PC-3 (cell line): ENCODE measurements at regions not wholly inside any gene's neighbourhood (a gene's known extent, or its start where the extent isn't known, plus 50 kb on each side); places are given as distances from the start of the nearest gene placed in this dataset.

Experiments used
- ATAC-seq: fragments of 200-7000 bp; cut with Tn5 transposase; 2 replicates; pipeline ENCODE4 v1.9.1; 2020; ENCODE audit warnings: mild to moderate bottlenecking, moderate library complexity
- BruUV-seq: library from RNA; stranded (reverse); fragments of 400-500 nt; replicated peaks from 2 replicates; lab custom pipeline; 2021; lab: Mats Ljungman, UMichigan
- CTCF ChIA-PET: fragments of 300-600 bp; sonication (Branson Sonifier 250); formaldehyde crosslinking; loops from one replicate; lab custom pipeline; 2022; ENCODE audit warnings: antibody characterized with exemption; lab: Charles Lee
- POLR2A ChIA-PET: fragments of 300-600 bp; sonication (Branson Sonifier 250); formaldehyde crosslinking; loops from one replicate; lab custom pipeline; 2022; ENCODE audit warnings: antibody characterized with exemption; ENCODE audit not compliant: unreplicated experiment; lab: Charles Lee
- DNase-seq: peaks from one replicate; pipeline ENCODE4 v3.0.0-alpha.2; 2015
- H2AFZ ChIP-seq: fragments of 300-600 bp; sonication (generic); 2 replicates; pipeline ENCODE4 v1.6.0; 2016; ENCODE audit warnings: antibody characterized with exemption, low read length
- H3F3A ChIP-seq: fragments of 300-600 bp; sonication (generic); one replicate; pipeline ENCODE4 v1.6.0; 2017; ENCODE audit warnings: antibody characterized with exemption, low read length, control low read depth, mild to moderate bottlenecking; ENCODE audit not compliant: unreplicated experiment
- H3K27ac ChIP-seq: fragments of 300-600 bp; sonication (generic); 2 replicates; pipeline ENCODE4 v1.5.1; 2016; ENCODE audit warnings: mild to moderate bottlenecking, low read length
- H3K27me3 ChIP-seq: fragments of 300-600 bp; sonication (generic); 2 replicates; pipeline ENCODE4 v1.6.1; 2016; ENCODE audit warnings: low read length, mixed read lengths
- H3K36me3 ChIP-seq: fragments of 300-600 bp; sonication (generic); 2 replicates; pipeline ENCODE4 v1.6.1; 2016; ENCODE audit warnings: low read depth, mixed run types, low read length, mixed read lengths
- H3K4me1 ChIP-seq: fragments of 300-600 bp; sonication (generic); 2 replicates; pipeline ENCODE4 v1.5.1; 2016; ENCODE audit warnings: low read length; ENCODE audit not compliant: insufficient read depth
- H3K4me2 ChIP-seq: fragments of 300-600 bp; sonication (generic); 2 replicates; pipeline ENCODE4 v1.6.0; 2016; ENCODE audit warnings: low read length
- H3K4me3 ChIP-seq: fragments of 300-600 bp; sonication (generic); 2 replicates; pipeline ENCODE4 v1.5.1; 2016; ENCODE audit warnings: mild to moderate bottlenecking, low read length, mixed read lengths
- H3K79me2 ChIP-seq: fragments of 300-600 bp; sonication (generic); 2 replicates; pipeline ENCODE4 v1.6.1; 2017; ENCODE audit warnings: low read length, mixed read lengths
- H3K9ac ChIP-seq: fragments of 300-600 bp; sonication (generic); 2 replicates; pipeline ENCODE4 v1.6.0; 2016; ENCODE audit warnings: mild to moderate bottlenecking, low read length
- H3K9me2 ChIP-seq: fragments of 300-600 bp; sonication (generic); replicated peaks from 2 replicates; pipeline ENCODE4 v1.6.1; 2016; ENCODE audit warnings: mixed run types, low read length, mixed read lengths
- H3K9me3 ChIP-seq: fragments of 300-600 bp; sonication (generic); 2 replicates; pipeline ENCODE4 v1.6.1; 2016; ENCODE audit warnings: low read length, mixed read lengths
- H4K20me1 ChIP-seq: fragments of 300-600 bp; sonication (generic); 2 replicates; pipeline ENCODE4 v1.6.1; 2016; ENCODE audit warnings: low read length, mixed read lengths
- EZH2 ChIP-seq: fragments of 300-600 bp; sonication (generic); IDR thresholded peaks from one replicate; pipeline ENCODE4 v1.6.1; 2017; ENCODE audit warnings: antibody characterized with exemption, mild to moderate bottlenecking, low read length; ENCODE audit not compliant: unreplicated experiment
- EZH2phosphoT487 ChIP-seq: fragments of 300-600 bp; sonication (generic); IDR thresholded peaks from 2 replicates; pipeline ENCODE4 v1.6.1; 2018; ENCODE audit warnings: mild to moderate bottlenecking, antibody characterized with exemption, low read length, borderline replicate concordance
- intact Hi-C: fragments of 100-400 bp; cut with micrococcal nuclease; formaldehyde crosslinking; loops from 2 replicates; pipeline ENCODE4 v1.9.0; 2023
- TF ChIP-seq, protein P1 (sequence below): fragments of 300-600 bp; sonication (generic); conservative IDR thresholded peaks from 2 replicates; pipeline ENCODE4 v1.5.1; 2017; ENCODE audit warnings: antibody characterized with exemption, low read depth, mild to moderate bottlenecking, low read length

DNA sequence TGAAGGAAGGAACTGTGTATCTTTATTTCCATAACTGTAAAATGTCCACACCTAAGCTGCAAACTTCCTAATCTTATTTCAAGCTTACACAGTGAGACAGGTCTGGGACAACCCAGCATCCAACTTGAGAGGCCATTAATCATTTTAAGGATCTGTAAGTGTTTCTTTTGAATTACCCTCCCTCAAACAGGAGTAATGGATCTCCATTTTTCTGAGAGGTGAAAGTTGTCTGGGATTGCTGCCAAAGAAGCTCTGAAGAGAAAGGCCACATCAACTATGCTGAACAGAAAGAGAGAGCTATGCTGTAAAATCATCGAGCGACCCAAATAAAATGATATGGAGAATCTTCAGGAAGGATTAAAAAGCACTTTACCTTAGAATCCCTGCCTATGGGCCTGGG lies 131.7 kb upstream of the CPNE8 start:
- Histone ChIP-seq H3K9ac (no peak overlapping the region), H3K9me2 (no peaks in the 10 kb centered on the region), H3F3A (no peaks in the 10 kb centered on the region), H3K36me3 (no peaks in the 10 kb centered on the region), H3K79me2 (no peaks in the 10 kb centered on the region), H3K4me2 (no peak overlapping the region), H2AFZ (no peak overlapping the region), H4K20me1 (no peaks in the 10 kb centered on the region), H3K27me3 (no peaks in the 10 kb centered on the region), H3K4me1 (peaks cover 4% of the 10 kb centered on the region; the same call in 1 of the 2 replicates), H3K9me3 (no peaks in the 10 kb centered on the region), H3K4me3 (no peak overlapping the region), H3K27ac (no peak overlapping the region)
- ATAC-seq: no peak
- ChIA-PET POLR2A (no interaction called here), CTCF (no interaction called here)
- no peak for DNase-seq
- TF ChIP-seq EZH2: no peak
- TF ChIP-seq, protein P1, sequence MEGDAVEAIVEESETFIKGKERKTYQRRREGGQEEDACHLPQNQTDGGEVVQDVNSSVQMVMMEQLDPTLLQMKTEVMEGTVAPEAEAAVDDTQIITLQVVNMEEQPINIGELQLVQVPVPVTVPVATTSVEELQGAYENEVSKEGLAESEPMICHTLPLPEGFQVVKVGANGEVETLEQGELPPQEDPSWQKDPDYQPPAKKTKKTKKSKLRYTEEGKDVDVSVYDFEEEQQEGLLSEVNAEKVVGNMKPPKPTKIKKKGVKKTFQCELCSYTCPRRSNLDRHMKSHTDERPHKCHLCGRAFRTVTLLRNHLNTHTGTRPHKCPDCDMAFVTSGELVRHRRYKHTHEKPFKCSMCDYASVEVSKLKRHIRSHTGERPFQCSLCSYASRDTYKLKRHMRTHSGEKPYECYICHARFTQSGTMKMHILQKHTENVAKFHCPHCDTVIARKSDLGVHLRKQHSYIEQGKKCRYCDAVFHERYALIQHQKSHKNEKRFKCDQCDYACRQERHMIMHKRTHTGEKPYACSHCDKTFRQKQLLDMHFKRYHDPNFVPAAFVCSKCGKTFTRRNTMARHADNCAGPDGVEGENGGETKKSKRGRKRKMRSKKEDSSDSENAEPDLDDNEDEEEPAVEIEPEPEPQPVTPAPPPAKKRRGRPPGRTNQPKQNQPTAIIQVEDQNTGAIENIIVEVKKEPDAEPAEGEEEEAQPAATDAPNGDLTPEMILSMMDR: no peak
- TF ChIP-seq EZH2phosphoT487: no peak
- BruUV-seq: no TSS peak
- intact Hi-C loops: no loop called here

DNA sequence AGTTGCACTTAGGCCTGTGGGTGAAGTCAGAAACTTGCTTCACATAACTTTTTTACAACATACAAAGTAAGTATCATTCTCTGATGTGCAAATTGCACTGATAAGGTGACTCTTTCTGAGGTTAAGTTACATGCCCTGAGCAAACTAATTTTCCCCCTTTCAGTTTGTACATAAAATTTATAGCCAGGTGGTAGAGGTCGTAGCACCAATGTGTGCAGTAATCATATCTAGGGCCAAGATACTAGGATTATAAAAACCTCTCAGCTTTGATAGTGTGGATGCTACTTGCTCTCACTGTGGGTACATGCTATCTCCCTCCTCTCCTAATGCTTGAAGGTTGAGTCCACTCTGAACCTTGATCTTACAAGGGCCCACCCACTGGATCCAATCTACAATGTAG lies 130.7 kb upstream of the CPNE8 start:
- H3K9ac ChIP-seq: no peak overlapping the region
- no peaks in the 10 kb centered on the region for H4K20me1 ChIP-seq
- H3K36me3 ChIP-seq: no peaks in the 10 kb centered on the region
- intact Hi-C loops: no loop called here
- no peak overlapping the region for H2AFZ ChIP-seq
- no peaks in the 10 kb centered on the region for H3K27me3 ChIP-seq
- no peak overlapping the region for H3K4me3 ChIP-seq
- no peak overlapping the region for H3K27ac ChIP-seq
- H3K4me1 ChIP-seq: peaks cover 5% of the 10 kb centered on the region; the same call in 1 of the 2 replicates
- no peaks in the 10 kb centered on the region for H3K9me3 ChIP-seq
- H3K79me2 ChIP-seq: no peaks in the 10 kb centered on the region
- H3K9me2 ChIP-seq: no peaks in the 10 kb centered on the region
- CTCF ChIA-PET: no interaction called here
- no peak overlapping the region for H3K4me2 ChIP-seq
- no TSS peak for BruUV-seq
- DNase-seq: no peak
- no peaks in the 10 kb centered on the region for H3F3A ChIP-seq
- no peak for ATAC-seq
- POLR2A ChIA-PET: no interaction called here
- TF ChIP-seq, protein P1: no peak

DNA sequence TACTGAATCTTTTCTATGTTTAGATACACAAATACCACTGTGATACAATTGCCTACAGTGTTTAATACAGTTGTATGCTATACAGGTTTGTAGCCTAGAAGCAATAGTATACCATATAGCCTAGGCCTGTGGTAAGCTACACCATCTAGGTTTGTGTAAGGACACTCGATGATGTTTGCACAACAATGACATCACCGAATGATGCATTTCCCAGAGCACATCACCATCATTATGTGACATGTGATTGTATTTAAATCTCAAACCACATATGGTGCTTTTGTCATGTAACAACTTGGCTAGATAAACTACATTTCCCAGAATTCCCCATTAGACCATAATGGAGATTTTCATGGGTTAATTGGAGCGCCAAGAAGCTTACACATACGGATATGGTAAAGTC lies 128.4 kb upstream of the CPNE8 start:
- Histone ChIP-seq H4K20me1 (no peaks in the 10 kb centered on the region), H3F3A (no peaks in the 10 kb centered on the region), H3K9me3 (no peaks in the 10 kb centered on the region), H3K4me2 (no peak overlapping the region), H3K79me2 (no peaks in the 10 kb centered on the region), H3K9me2 (no peaks in the 10 kb centered on the region), H3K4me1 (peaks cover 5% of the 10 kb centered on the region; the same call in 1 of the 2 replicates), H3K27me3 (no peaks in the 10 kb centered on the region), H3K27ac (no peak overlapping the region), H3K9ac (no peak overlapping the region), H3K36me3 (no peaks in the 10 kb centered on the region), H2AFZ (no peak overlapping the region), H3K4me3 (no peak overlapping the region)
- BruUV-seq: no TSS peak
- no peak for DNase-seq
- ATAC-seq: no peak
- ChIA-PET CTCF (no interaction called here), POLR2A (no interaction called here)
- intact Hi-C loops: no loop called here
- TF ChIP-seq, protein P1: no peak
- TF ChIP-seq EZH2phosphoT487 (no peak), EZH2 (no peak)
